Mucosa of rectum (tissue), 2 donors: ENCODE measurements at regions not wholly inside any gene's neighbourhood (a gene's known extent, or its start where the extent isn't known, plus 50 kb on each side); places are given as distances from the start of the nearest gene placed in this dataset.

Experiments
- H3K27ac ChIP-seq, 2 donors: one replicate each; pipeline ENCODE4 v1.7.0; 2013; ENCODE audit warnings: inconsistent platforms in 2 of 2, low read depth in 2 of 2, low read length in 2 of 2
- H3K27me3 ChIP-seq, 2 donors: one replicate each; pipeline ENCODE4 v1.7.0; 2013; ENCODE audit warnings: low read length in 2 of 2; ENCODE audit not compliant: control insufficient read depth in 2 of 2, insufficient read depth in 2 of 2
- H3K36me3 ChIP-seq, 2 donors: one replicate each; pipeline ENCODE4 v1.7.0; 2013; ENCODE audit warnings: low read length in 2 of 2; ENCODE audit not compliant: control insufficient read depth in 2 of 2, insufficient read depth in 2 of 2
- H3K4me1 ChIP-seq, 2 donors: one replicate each; pipeline ENCODE4 v1.7.0; 2013; ENCODE audit warnings: low read length in 2 of 2, mild to moderate bottlenecking in 1 of 2; ENCODE audit not compliant: control insufficient read depth in 2 of 2, insufficient read depth in 2 of 2
- H3K4me3 ChIP-seq, 2 donors: one replicate each; pipeline ENCODE4 v1.7.0; 2013; ENCODE audit warnings: low read length in 2 of 2
- H3K9ac ChIP-seq, 2 donors: one replicate each; pipeline ENCODE4 v1.7.0; 2013; ENCODE audit warnings: low read length in 2 of 2, low read depth in 1 of 2, mild to moderate bottlenecking in 1 of 2
- H3K9me3 ChIP-seq, 2 donors: one replicate each; pipeline ENCODE4 v1.7.0; 2013; ENCODE audit warnings: low read length in 2 of 2; ENCODE audit not compliant: control insufficient read depth in 2 of 2
- donor health status: healthy.
- donor health status: Normal muscosa, but diverticular disease.

- Histone ChIP-seq H3K27ac (no peak overlapping the region), H3K4me1 (no peaks in the 10 kb centered on the region), H3K9ac (no peak overlapping the region), H3K36me3 (no peaks in the 10 kb centered on the region), H3K4me3 (no peak overlapping the region), H3K27me3 (no peaks in the 10 kb centered on the region), H3K9me3 (no peaks in the 10 kb centered on the region)
These were observed 276.3 kb downstream of the DUSP6 start for GRCh38 chr12:89075880-89076540.

- Histone ChIP-seq H3K27ac (no peak overlapping the region), H3K4me1 (no peaks in the 10 kb centered on the region), H3K27me3 (no peaks in the 10 kb centered on the region), H3K9ac (no peak overlapping the region), H3K4me3 (no peak overlapping the region), H3K9me3 (no peaks in the 10 kb centered on the region), H3K36me3 (no peaks in the 10 kb centered on the region)
These were observed 278.6 kb downstream of the DUSP6 start for GRCh38 chr12:89073659-89074058.

GRCh38 chr12:89073027-89073398 lies 279.3 kb downstream of the DUSP6 start:
- Histone ChIP-seq H3K27ac (no peak overlapping the region), H3K9me3 (no peaks in the 10 kb centered on the region), H3K27me3 (no peaks in the 10 kb centered on the region), H3K4me1 (no peaks in the 10 kb centered on the region), H3K4me3 (no peak overlapping the region), H3K9ac (no peak overlapping the region), H3K36me3 (no peaks in the 10 kb centered on the region)

GRCh38 chr12:89072294-89073026 lies 279.8 kb downstream of the DUSP6 start:
- no peaks in the 10 kb centered on the region for H3K36me3 ChIP-seq
- no peak overlapping the region for H3K4me3 ChIP-seq
- no peaks in the 10 kb centered on the region for H3K4me1 ChIP-seq
- H3K9ac ChIP-seq: no peak overlapping the region
- no peak overlapping the region for H3K27ac ChIP-seq
- no peaks in the 10 kb centered on the region for H3K27me3 ChIP-seq
- no peaks in the 10 kb centered on the region for H3K9me3 ChIP-seq

- Histone ChIP-seq H3K36me3 (no peaks in the 10 kb centered on the region), H3K27ac (no peak overlapping the region), H3K4me1 (no peaks in the 10 kb centered on the region), H3K4me3 (no peak overlapping the region), H3K9ac (no peak overlapping the region), H3K27me3 (no peaks in the 10 kb centered on the region), H3K9me3 (no peaks in the 10 kb centered on the region)
These were observed 281.7 kb downstream of the DUSP6 start for GRCh38 chr12:89070603-89071002.

- Histone ChIP-seq H3K27ac (no peak overlapping the region), H3K9ac (no peak overlapping the region), H3K9me3 (no peaks in the 10 kb centered on the region), H3K4me3 (no peak overlapping the region), H3K4me1 (no peaks in the 10 kb centered on the region), H3K36me3 (no peaks in the 10 kb centered on the region), H3K27me3 (no peaks in the 10 kb centered on the region)
These were observed 282.9 kb downstream of the DUSP6 start for GRCh38 chr12:89069431-89069830.

GRCh38 chr12:89067421-89068187 lies 284.7 kb downstream of the DUSP6 start:
- Histone ChIP-seq H3K9ac (no peak overlapping the region), H3K4me3 (no peak overlapping the region)

GRCh38 chr12:89064780-89065179 lies 287.5 kb downstream of the DUSP6 start:
- Histone ChIP-seq H3K9ac (no peak overlapping the region), H3K36me3 (no peaks in the 10 kb centered on the region), H3K27me3 (no peaks in the 10 kb centered on the region), H3K27ac (no peak overlapping the region), H3K4me3 (no peak overlapping the region), H3K9me3 (no peaks in the 10 kb centered on the region), H3K4me1 (no peaks in the 10 kb centered on the region)

More at GRCh38 chr12:89067421-89068187, 284.7 kb downstream of the DUSP6 start:
- H3K36me3 ChIP-seq: no peaks in the 10 kb centered on the region
- H3K4me1 ChIP-seq: no peaks in the 10 kb centered on the region
- H3K9me3 ChIP-seq: no peaks in the 10 kb centered on the region
- no peaks in the 10 kb centered on the region for H3K27me3 ChIP-seq
- H3K27ac ChIP-seq: no peak overlapping the region

- Histone ChIP-seq H3K27ac (no peak overlapping the region), H3K27me3 (no peaks in the 10 kb centered on the region), H3K4me1 (no peaks in the 10 kb centered on the region), H3K36me3 (no peaks in the 10 kb centered on the region), H3K9ac (no peak overlapping the region), H3K9me3 (no peaks in the 10 kb centered on the region), H3K4me3 (no peak overlapping the region)
These were observed 288.1 kb downstream of the DUSP6 start for GRCh38 chr12:89064151-89064550.

- Histone ChIP-seq H3K27ac (no peak overlapping the region), H3K4me3 (no peak overlapping the region), H3K4me1 (peaks cover 0 to 4% of the 10 kb centered on the region in 2 donors), H3K9ac (no peak overlapping the region), H3K27me3 (no peaks in the 10 kb centered on the region), H3K36me3 (no peaks in the 10 kb centered on the region), H3K9me3 (no peaks in the 10 kb centered on the region)
These were observed 289.3 kb downstream of the DUSP6 start for GRCh38 chr12:89062996-89063395.
